ENCODE measurements at regions not wholly inside any gene's neighbourhood (a gene's known extent, or its start where the extent isn't known, plus 50 kb on each side); places are given as distances from the start of the nearest gene placed in this dataset.
"Not testable (repeated sequence)": the region's sequence is repeated elsewhere in the genome, so short reads cannot be mapped to it uniquely, and the experiment has no call there.

DNA sequence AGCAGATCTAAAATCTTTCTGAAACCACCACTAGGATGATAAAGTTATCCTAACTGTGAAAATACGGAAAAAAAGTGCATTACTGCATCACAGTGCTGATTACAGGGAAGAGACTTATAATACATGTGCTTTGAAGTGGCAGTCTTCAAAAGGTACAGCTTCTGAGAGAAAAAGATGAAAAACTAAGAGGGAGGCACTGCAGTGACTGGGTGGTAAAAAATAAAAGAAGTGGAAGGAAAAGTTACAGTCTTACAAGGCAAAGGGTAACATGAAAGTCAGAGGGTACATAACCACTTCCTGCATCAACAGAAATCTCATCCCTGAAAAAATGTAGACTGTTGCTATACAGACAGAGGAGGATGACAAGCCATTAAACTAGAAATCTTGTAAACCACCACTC is 465.3 kb downstream of the ACTR3B start:
- DNase-seq = no peak
- Histone ChIP-seq H3K36me3 (replicated peaks) (no peaks in the 10 kb centered on the region), H3K4me3 (ENCODE audit: low read depth, low read length) (no peak overlapping the region), H3K27ac (no peak overlapping the region), H3K27me3 (replicated peaks) (no peaks in the 10 kb centered on the region)
- TF ChIP-seq, protein P1, sequence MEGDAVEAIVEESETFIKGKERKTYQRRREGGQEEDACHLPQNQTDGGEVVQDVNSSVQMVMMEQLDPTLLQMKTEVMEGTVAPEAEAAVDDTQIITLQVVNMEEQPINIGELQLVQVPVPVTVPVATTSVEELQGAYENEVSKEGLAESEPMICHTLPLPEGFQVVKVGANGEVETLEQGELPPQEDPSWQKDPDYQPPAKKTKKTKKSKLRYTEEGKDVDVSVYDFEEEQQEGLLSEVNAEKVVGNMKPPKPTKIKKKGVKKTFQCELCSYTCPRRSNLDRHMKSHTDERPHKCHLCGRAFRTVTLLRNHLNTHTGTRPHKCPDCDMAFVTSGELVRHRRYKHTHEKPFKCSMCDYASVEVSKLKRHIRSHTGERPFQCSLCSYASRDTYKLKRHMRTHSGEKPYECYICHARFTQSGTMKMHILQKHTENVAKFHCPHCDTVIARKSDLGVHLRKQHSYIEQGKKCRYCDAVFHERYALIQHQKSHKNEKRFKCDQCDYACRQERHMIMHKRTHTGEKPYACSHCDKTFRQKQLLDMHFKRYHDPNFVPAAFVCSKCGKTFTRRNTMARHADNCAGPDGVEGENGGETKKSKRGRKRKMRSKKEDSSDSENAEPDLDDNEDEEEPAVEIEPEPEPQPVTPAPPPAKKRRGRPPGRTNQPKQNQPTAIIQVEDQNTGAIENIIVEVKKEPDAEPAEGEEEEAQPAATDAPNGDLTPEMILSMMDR (IDR thresholded peaks at IDR 0.05; ENCODE audit: low read depth, low read length, missing control alignments) = no peak
- in situ Hi-C loops (cut with HindIII; ENCODE audit: low pct_ligation_motif_present, low sequenced_read_pairs) = no loop called here

DNA sequence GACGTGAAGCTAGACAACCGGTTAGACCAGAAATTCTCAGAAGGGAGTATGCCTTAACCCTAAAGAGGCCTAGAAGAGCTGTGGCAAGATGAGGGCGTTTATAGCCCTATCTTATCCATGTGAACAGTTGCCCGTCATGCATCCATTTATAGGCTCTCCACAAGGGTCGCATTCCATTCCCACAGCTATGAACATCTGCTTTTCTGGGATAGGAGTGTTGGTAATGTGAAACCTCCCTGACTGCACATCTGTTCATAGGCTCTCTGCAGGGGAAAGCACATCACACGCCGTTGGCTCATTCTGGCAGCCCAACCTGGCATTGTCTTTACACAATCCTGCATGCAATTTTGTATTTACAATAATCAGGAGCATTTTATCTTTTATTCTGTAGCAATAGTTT is 485.6 kb downstream of the ACTR3B start:
- H3K27ac ChIP-seq; H3K36me3 ChIP-seq (replicated peaks); H3K27me3 ChIP-seq (replicated peaks); DNase-seq; H3K4me3 ChIP-seq (ENCODE audit: low read depth, low read length); in situ Hi-C loops (cut with HindIII; ENCODE audit: low pct_ligation_motif_present, low sequenced_read_pairs): not testable (repeated sequence)

DNA sequence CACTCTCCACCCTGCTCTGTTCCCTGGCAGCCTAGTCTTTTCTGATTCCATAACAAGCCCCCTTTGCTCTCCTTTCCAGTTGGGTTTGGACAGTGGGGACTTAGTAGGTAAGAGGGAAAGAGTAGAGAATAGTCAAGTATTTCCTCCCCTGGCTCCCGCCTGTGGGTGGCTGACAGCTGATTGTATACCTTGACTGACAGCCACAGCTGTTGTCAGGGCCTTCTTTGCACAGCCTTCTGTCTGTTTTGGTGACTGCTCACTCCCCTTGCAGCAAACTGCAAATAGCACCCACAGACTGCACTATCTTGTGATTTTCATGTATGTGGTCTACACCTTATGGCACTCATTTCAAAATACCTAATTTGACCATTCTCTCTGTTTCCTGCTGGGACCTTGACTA is 486.3 kb downstream of the ACTR3B start:
- Histone ChIP-seq H3K27ac (no peak overlapping the region), H3K27me3 (replicated peaks) (no peaks in the 10 kb centered on the region), H3K36me3 (replicated peaks) (no peaks in the 10 kb centered on the region), H3K4me3 (ENCODE audit: low read depth, low read length) (no peak overlapping the region)
- no peak for DNase-seq
- TF ChIP-seq, protein P1 (IDR thresholded peaks at IDR 0.05; ENCODE audit: low read depth, low read length, missing control alignments) = no peak
- in situ Hi-C loops (cut with HindIII; ENCODE audit: low pct_ligation_motif_present, low sequenced_read_pairs) = no loop called here

DNA sequence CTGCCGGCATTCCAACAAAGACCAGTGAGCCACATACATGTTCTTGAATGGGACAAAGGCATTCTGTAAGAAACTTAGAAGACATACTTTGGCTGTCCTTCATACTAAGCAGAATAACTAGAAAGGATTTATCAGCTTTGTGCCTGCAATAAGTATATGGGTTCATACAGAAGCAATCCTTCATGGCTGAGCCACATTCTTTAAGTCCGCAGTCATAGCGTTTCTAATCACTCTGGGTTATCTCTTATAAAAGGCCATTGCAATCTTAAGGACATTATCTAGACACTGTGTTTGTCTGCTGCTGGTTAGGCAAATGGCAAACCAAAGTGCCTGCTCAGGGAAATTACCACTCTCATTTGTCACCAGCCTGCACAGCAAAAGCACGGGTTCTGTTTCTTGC is 488.4 kb downstream of the ACTR3B start:
- no peak overlapping the region for H3K4me3 ChIP-seq (ENCODE audit: low read depth, low read length)
- no peaks in the 10 kb centered on the region for H3K36me3 ChIP-seq (replicated peaks)
- TF ChIP-seq, protein P1 (IDR thresholded peaks at IDR 0.05; ENCODE audit: low read depth, low read length, missing control alignments) = no peak
- DNase-seq = no peak
- no peak overlapping the region for H3K27ac ChIP-seq
- in situ Hi-C loops (cut with HindIII; ENCODE audit: low pct_ligation_motif_present, low sequenced_read_pairs) = no loop called here
- no peaks in the 10 kb centered on the region for H3K27me3 ChIP-seq (replicated peaks)

DNA sequence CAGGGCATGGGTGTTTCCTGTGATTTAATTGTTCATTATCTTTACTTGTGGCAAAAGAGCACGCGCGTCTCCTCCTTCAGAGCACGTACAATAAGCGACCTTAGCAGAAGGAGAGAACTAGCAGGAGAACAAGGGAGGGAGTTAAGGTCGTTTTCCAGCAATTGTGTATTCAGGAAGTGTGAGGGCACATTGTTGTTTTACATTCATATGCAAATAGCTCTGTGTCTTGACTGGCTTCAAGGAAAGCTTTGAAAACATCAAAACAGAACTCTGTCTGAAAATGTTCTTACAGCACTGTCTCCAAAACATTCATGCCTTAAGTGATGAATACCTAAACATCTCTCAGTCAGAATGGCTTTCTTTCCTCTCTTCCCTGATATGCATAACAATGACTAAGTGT is 499.1 kb downstream of the ACTR3B start:
- DNase-seq = no peak
- in situ Hi-C loops (cut with HindIII; ENCODE audit: low pct_ligation_motif_present, low sequenced_read_pairs) = no loop called here
- TF ChIP-seq, protein P1 (IDR thresholded peaks at IDR 0.05; ENCODE audit: low read depth, low read length, missing control alignments) = no peak
- Histone ChIP-seq H3K36me3 (replicated peaks) (no peaks in the 10 kb centered on the region), H3K27ac (no peak overlapping the region), H3K27me3 (replicated peaks) (no peaks in the 10 kb centered on the region), H3K4me3 (ENCODE audit: low read depth, low read length) (no peak overlapping the region)

DNA sequence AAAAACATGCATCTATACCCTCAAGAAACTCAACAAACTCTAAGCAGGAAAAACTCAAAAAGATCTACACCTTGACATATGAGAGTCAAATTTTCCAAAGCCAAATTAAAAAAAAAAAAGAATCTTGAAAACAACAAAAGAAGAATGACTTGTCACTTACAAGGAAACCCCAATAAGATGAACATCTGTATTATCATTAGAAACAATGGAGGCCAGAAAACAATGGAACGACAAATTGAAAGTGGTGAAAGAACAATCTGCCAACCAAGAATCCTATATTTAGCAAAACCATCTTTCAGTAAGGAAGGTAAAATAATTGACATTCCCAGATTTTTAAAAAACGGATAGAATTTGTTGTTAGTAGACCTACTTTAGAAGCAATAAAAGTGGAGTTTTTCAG is 516.8 kb downstream of the ACTR3B start:
- in situ Hi-C loops (cut with HindIII; ENCODE audit: low pct_ligation_motif_present, low sequenced_read_pairs) = no loop called here
- H3K36me3 ChIP-seq (replicated peaks) = no peaks in the 10 kb centered on the region
- H3K4me3 ChIP-seq (ENCODE audit: low read depth, low read length) = no peak overlapping the region
- TF ChIP-seq, protein P1 (IDR thresholded peaks at IDR 0.05; ENCODE audit: low read depth, low read length, missing control alignments) = no peak
- DNase-seq = no peak
- no peaks in the 10 kb centered on the region for H3K27me3 ChIP-seq (replicated peaks)
- no peak overlapping the region for H3K27ac ChIP-seq

All from brain microvascular endothelial cell (primary cell).